A673 (cell line): ENCODE measurements at regions not wholly inside any gene's neighbourhood (a gene's known extent, or its start where the extent isn't known, plus 50 kb on each side); places are given as distances from the start of the nearest gene placed in this dataset.

ENCODE experiments used
- BruUV-seq: library from RNA; stranded (reverse); fragments of 400-500 nt; replicated peaks from 2 replicates; lab custom pipeline; 2021; lab: Mats Ljungman, UMichigan
- CTCF ChIA-PET: fragments of 300-600 bp; sonication (Branson Sonifier 250); formaldehyde crosslinking; loops from one replicate; lab custom pipeline; 2022; ENCODE audit warnings: antibody characterized with exemption; lab: Charles Lee
- POLR2A ChIA-PET: fragments of 300-600 bp; sonication (Branson Sonifier 250); formaldehyde crosslinking; loops from one replicate; lab custom pipeline; 2022; ENCODE audit warnings: antibody characterized with exemption; ENCODE audit not compliant: low non-redundant PET; lab: Charles Lee
- DNase-seq: peaks from one replicate; pipeline ENCODE4 v3.0.0-alpha.2; 2015; ENCODE audit warnings: low spot score
- H3K27ac ChIP-seq: fragments of 200-600 bp; sonication (generic); 2 replicates; pipeline ENCODE4 v1.5.1; 2016; ENCODE audit warnings: mixed run types, low read depth, mild to moderate bottlenecking, mixed read lengths, antibody characterized with exemption, low read length; ENCODE audit not compliant: poor library complexity, severe bottlenecking
- H3K27me3 ChIP-seq: fragments of 200-600 bp; sonication (generic); replicated peaks from 2 replicates; pipeline ENCODE4 v1.6.1; 2017; ENCODE audit warnings: mixed run types, low read depth, mild to moderate bottlenecking, mixed read lengths, antibody characterized with exemption, low read length; ENCODE audit not compliant: insufficient read depth, poor library complexity
- H3K36me3 ChIP-seq: fragments of 200-600 bp; sonication (generic); 2 replicates; pipeline ENCODE4 v1.6.1; 2016; ENCODE audit warnings: mixed run types, mild to moderate bottlenecking, mixed read lengths, antibody characterized with exemption, low read length; ENCODE audit not compliant: insufficient read depth, poor library complexity, severe bottlenecking
- H3K4me1 ChIP-seq: fragments of 200-600 bp; sonication (generic); 2 replicates; pipeline ENCODE4 v1.6.1; 2017; ENCODE audit warnings: mixed run types, mild to moderate bottlenecking, mixed read lengths, antibody characterized with exemption, low read length; ENCODE audit not compliant: insufficient read depth, poor library complexity, severe bottlenecking
- H3K4me3 ChIP-seq: fragments of 200-600 bp; sonication (generic); 2 replicates; pipeline ENCODE4 v1.5.1; 2016; ENCODE audit warnings: low read depth, mixed run types, mild to moderate bottlenecking, mixed read lengths, low read length; ENCODE audit not compliant: poor library complexity, severe bottlenecking
- H3K9me3 ChIP-seq: fragments of 200-600 bp; sonication (generic); 2 replicates; pipeline ENCODE4 v1.6.1; 2016; ENCODE audit warnings: mixed run types, low read depth, mild to moderate bottlenecking, mixed read lengths, antibody characterized with exemption, low read length; ENCODE audit not compliant: poor library complexity, severe bottlenecking
- CTCF ChIP-seq: fragments of 300-800, 200-600 bp; sonication (generic); conservative IDR thresholded peaks from 2 replicates; pipeline ENCODE4 v1.5.1; 2017; ENCODE audit warnings: low read depth, mild to moderate bottlenecking, antibody characterized with exemption, low read length, moderate library complexity, mixed read lengths
- EZH2 ChIP-seq: fragments of 200-600 bp; sonication (generic); IDR thresholded peaks from 2 replicates; pipeline ENCODE4 v1.6.1; 2017; ENCODE audit warnings: borderline replicate concordance, low read depth, mild to moderate bottlenecking, mixed read lengths, antibody characterized with exemption, low read length; ENCODE audit not compliant: poor library complexity, severe bottlenecking
- intact Hi-C: fragments of 100-400 bp; cut with micrococcal nuclease; formaldehyde crosslinking; loops from one replicate; pipeline ENCODE4 v1.10.0; 2022; ENCODE audit not compliant: unreplicated experiment

GRCh38 chr9:21746550-21746949 lies 55.9 kb upstream of the MTAP start:
- H3K4me1 ChIP-seq, result no peaks in the 10 kb centered on the region
- ChIA-PET CTCF (no interaction called here), POLR2A (no interaction called here)

GRCh38 chr9:21747175-21747574 lies 55.3 kb upstream of the MTAP start:
- CTCF ChIA-PET, result no interaction called here
- POLR2A ChIA-PET, result no interaction called here
- peak; percentile 59 for DNase-seq
- no TSS peak for BruUV-seq
- TF ChIP-seq CTCF (no peak), EZH2 (no peak)
- Histone ChIP-seq H3K9me3 (no peaks in the 10 kb centered on the region), H3K27me3 (no peaks in the 10 kb centered on the region), H3K4me1 (no peaks in the 10 kb centered on the region), H3K27ac (peak overlapping the region; percentile 37), H3K4me3 (no peak overlapping the region), H3K36me3 (no peaks in the 10 kb centered on the region)
- intact Hi-C loops, result no loop called here

More at GRCh38 chr9:21746550-21746949, 55.9 kb upstream of the MTAP start:
- intact Hi-C loops, result no loop called here
- H3K9me3 ChIP-seq, result no peaks in the 10 kb centered on the region
- no peak for TF ChIP-seq CTCF
- no peak for TF ChIP-seq EZH2
- no peak overlapping the region for H3K27ac ChIP-seq
- no TSS peak for BruUV-seq
- DNase-seq, result peak; percentile 3
- no peak overlapping the region for H3K4me3 ChIP-seq
- H3K27me3 ChIP-seq, result no peaks in the 10 kb centered on the region
- no peaks in the 10 kb centered on the region for H3K36me3 ChIP-seq

- DNase-seq, result no peak
- Histone ChIP-seq H3K9me3 (no peaks in the 10 kb centered on the region), H3K4me3 (no peak overlapping the region), H3K27me3 (no peaks in the 10 kb centered on the region), H3K27ac (no peak overlapping the region), H3K4me1 (no peaks in the 10 kb centered on the region), H3K36me3 (no peaks in the 10 kb centered on the region)
- intact Hi-C loops, result no loop called here
- TF ChIP-seq EZH2 (no peak), CTCF (no peak)
- no TSS peak for BruUV-seq
- ChIA-PET CTCF (no interaction called here), POLR2A (no interaction called here)
These were observed 52.3 kb upstream of the MTAP start for GRCh38 chr9:21750021-21750735.
